ENCODE measurements at regions not wholly inside any gene's neighbourhood (a gene's known extent, or its start where the extent isn't known, plus 50 kb on each side); places are given as distances from the start of the nearest gene placed in this dataset.

DNA sequence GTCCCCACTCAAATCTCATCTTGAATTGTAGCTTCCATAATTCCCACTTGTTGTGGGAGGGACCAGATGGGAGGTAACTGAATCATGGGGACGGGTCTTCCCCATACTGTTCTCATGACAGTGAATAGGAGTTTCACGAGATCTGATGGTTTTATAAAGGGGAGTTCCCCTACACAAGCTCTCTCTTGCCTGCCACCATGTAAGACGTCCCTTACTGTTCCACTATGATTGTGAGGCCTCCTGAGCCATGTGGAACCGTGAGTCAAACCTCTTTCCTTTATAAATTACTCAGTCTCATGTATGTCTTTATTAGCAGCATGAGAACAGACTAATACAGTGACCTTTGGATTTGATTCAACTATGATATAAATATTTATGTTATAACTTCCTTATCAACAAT, 78.0 kb downstream of the CYRIA start:
- DNase-seq (ENCODE audit: low read depth) = no peak
- H3K4me3 ChIP-seq (ENCODE audit: low read depth, low read length) = no peak overlapping the region
- TF ChIP-seq, protein P1, sequence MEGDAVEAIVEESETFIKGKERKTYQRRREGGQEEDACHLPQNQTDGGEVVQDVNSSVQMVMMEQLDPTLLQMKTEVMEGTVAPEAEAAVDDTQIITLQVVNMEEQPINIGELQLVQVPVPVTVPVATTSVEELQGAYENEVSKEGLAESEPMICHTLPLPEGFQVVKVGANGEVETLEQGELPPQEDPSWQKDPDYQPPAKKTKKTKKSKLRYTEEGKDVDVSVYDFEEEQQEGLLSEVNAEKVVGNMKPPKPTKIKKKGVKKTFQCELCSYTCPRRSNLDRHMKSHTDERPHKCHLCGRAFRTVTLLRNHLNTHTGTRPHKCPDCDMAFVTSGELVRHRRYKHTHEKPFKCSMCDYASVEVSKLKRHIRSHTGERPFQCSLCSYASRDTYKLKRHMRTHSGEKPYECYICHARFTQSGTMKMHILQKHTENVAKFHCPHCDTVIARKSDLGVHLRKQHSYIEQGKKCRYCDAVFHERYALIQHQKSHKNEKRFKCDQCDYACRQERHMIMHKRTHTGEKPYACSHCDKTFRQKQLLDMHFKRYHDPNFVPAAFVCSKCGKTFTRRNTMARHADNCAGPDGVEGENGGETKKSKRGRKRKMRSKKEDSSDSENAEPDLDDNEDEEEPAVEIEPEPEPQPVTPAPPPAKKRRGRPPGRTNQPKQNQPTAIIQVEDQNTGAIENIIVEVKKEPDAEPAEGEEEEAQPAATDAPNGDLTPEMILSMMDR (IDR thresholded peaks at IDR 0.05; ENCODE audit: control insufficient read depth, extremely low read depth, insufficient read depth) = no peak

DNA sequence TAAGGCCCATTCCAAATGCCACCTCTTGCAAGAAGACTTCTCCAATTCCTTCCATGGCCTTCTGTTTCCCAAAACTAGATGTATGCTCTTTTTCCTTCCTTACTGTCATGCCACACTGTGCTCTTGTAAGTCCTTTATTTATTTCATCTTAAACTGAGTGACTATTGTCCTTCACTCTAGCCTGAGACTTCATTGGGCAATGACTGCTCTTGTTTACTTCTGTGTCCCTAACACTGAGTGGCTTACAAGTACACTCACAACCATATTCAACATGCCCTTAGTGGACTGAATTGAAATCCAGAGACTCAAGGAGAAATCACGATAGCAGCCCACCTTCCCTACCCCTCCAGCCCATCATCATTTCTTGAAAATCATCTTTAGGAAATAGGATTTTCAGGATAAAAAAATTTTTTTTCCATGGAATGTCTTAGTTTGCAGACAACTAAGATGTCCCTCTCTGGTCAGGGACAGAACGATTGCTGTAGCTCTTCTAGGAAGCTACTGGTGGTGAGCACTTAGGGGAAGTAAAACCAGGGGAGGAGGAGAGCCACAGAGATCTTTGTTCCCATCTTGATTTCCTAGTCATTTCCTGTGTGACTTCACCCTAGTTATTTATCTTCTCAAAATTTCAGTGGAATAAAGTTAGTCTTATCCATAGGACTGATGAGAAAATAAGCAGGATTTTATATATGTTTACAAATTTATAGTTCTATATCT, 80.7 kb downstream of the CYRIA start:
- TF ChIP-seq, protein P1 (IDR thresholded peaks at IDR 0.05; ENCODE audit: control insufficient read depth, extremely low read depth, insufficient read depth) = no peak
- DNase-seq (ENCODE audit: low read depth) = no peak
- no peak overlapping the region for H3K4me3 ChIP-seq (ENCODE audit: low read depth, low read length)

DNA sequence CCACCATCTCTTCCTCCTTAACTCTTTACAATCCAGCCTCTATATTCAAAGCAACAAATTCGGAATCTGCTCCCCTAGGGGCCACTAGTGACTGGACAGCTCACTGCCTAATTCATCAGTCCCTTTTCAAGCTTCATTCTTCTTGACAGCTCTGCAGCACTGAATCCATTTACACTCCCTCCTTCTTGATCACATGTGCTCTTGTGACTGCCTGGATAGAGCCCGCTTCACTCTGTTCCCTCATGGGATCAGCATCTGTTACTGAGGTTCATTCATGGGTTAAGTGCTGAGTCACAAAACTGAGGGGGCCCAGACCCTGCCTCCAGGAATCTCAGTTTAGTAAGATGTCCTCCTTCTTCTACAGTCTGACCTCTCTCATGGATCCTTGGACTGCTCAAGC, 81.5 kb downstream of the CYRIA start:
- H3K4me3 ChIP-seq (ENCODE audit: low read depth, low read length) = no peak overlapping the region
- TF ChIP-seq, protein P1 (IDR thresholded peaks at IDR 0.05; ENCODE audit: control insufficient read depth, extremely low read depth, insufficient read depth) = no peak
- DNase-seq (ENCODE audit: low read depth) = no peak

DNA sequence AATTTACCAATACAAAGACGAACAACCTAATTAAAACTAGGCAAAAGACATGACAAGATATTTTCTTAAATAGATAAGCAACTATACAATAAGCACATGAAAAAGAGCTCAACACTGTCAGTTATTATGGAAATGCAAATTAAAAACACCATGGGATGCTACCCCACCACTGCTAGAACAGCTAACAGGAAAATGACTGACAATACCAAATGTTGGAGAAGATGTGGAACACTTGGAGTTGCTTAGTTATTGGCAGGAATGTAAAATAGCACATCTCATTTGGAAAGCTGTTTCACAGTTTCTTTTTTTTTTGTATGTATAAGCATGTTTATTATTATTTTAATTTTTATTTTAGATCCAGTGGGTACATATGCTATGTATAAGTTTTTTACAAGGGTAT, 84.4 kb downstream of the CYRIA start:
- TF ChIP-seq, protein P1 (IDR thresholded peaks at IDR 0.05; ENCODE audit: control insufficient read depth, extremely low read depth, insufficient read depth) = no peak
- no peak for DNase-seq (ENCODE audit: low read depth)
- H3K4me3 ChIP-seq (ENCODE audit: low read depth, low read length) = no peak overlapping the region

DNA sequence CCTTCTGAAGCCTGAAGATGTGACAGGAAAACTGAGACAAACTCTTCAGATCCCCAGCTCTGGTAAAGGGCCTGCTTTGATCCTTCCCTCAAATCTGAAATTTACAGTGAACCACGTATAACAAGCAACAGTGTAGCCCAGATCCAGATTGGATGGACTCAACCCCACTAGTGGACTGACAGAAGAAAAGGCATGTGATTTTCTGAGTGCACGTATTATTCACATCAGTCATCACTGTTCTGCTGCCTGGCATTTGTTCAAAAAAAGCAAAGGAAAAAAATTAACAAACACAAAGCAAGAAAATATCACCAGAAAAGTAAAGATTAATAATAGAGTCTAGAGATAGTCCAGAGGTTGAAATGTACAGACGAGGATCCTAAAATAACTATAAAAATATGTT, 87.6 kb downstream of the CYRIA start:
- H3K4me3 ChIP-seq (ENCODE audit: low read depth, low read length) = no peak overlapping the region
- no peak for DNase-seq (ENCODE audit: low read depth)
- TF ChIP-seq, protein P1 (IDR thresholded peaks at IDR 0.05; ENCODE audit: control insufficient read depth, extremely low read depth, insufficient read depth) = no peak

DNA sequence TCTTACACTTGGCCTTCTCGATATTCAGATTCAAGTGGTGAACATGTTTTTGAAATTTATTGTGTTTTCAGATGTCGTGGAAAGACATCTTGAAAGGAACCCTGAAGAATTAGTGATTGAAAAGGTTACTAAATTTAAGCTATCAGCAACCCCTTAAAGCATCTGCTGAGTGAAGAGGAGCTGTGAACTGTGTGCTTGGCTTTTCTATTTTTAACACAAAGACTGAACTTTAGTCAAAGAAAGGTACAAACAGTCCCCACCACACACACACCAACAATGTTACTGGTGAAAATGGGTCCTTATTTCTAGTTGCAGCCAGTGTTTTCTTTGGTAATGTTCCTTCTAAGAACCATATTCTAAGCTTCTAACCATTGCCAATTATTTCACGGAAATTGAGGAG, 95.1 kb downstream of the CYRIA start:
- DNase-seq (ENCODE audit: low read depth) = no peak
- TF ChIP-seq, protein P1 (IDR thresholded peaks at IDR 0.05; ENCODE audit: control insufficient read depth, extremely low read depth, insufficient read depth) = no peak

More for the DNA sequence above, 95.1 kb downstream of the CYRIA start:
- no peak overlapping the region for H3K4me3 ChIP-seq (ENCODE audit: low read depth, low read length)

Measured in LNCaP clone FGC (cell line).